G401 (cell line): ENCODE measurements at regions not wholly inside any gene's neighbourhood (a gene's known extent, or its start where the extent isn't known, plus 50 kb on each side); places are given as distances from the start of the nearest gene placed in this dataset.

Experiments used
- DNase-seq: peaks from one replicate; pipeline ENCODE4 v3.0.0-alpha.2; 2015; ENCODE audit warnings: low spot score
- in situ Hi-C: cut with HindIII; loops from 2 replicates; pipeline ENCODE4 v1.10.0; 2016; ENCODE audit warnings: low sequenced_read_pairs, mixed read lengths

- DNase-seq, result no peak
- in situ Hi-C loops, result no loop called here
These were observed 498.1 kb upstream of the TNC start for GRCh38 chr9:115615821-115616665.

- in situ Hi-C loops, result no loop called here
- no peak for DNase-seq
These were observed 498.8 kb upstream of the TNC start for GRCh38 chr9:115616666-115617239.

GRCh38 chr9:115625251-115625650, 507.3 kb upstream of the TNC start:
- in situ Hi-C loops, result no loop called here
- DNase-seq, result no peak

GRCh38 chr9:115625954-115626353, 508.0 kb upstream of the TNC start:
- in situ Hi-C loops, result no loop called here

GRCh38 chr9:115627511-115627910, 509.6 kb upstream of the TNC start:
- in situ Hi-C loops, result no loop called here
- no peak for DNase-seq

More at GRCh38 chr9:115625954-115626353, 508.0 kb upstream of the TNC start:
- DNase-seq, result no peak

- in situ Hi-C loops, result no loop called here
- DNase-seq, result no peak
These were observed 510.5 kb upstream of the TNC start for GRCh38 chr9:115628426-115628825.

- no peak for DNase-seq
- in situ Hi-C loops, result no loop called here
These were observed 512.2 kb upstream of the TNC start for GRCh38 chr9:115629879-115630840.

GRCh38 chr9:115632391-115632790, 514.4 kb upstream of the TNC start:
- in situ Hi-C loops, result no loop called here
- DNase-seq, result no peak

- DNase-seq, result no peak
- in situ Hi-C loops, result no loop called here
These were observed 515.1 kb upstream of the TNC start for GRCh38 chr9:115633104-115633503.

GRCh38 chr9:115635680-115636383, 517.8 kb upstream of the PAPPA start:
- in situ Hi-C loops, result no loop called here
- no peak for DNase-seq

GRCh38 chr9:115636596-115636995, 517.0 kb upstream of the PAPPA start:
- in situ Hi-C loops, result no loop called here
- no peak for DNase-seq

GRCh38 chr9:115637661-115638060, 515.9 kb upstream of the PAPPA start:
- DNase-seq, result no peak
- in situ Hi-C loops, result no loop called here

GRCh38 chr9:115640887-115641286, 512.7 kb upstream of the PAPPA start:
- in situ Hi-C loops, result no loop called here
- DNase-seq, result no peak

- DNase-seq, result no peak
- in situ Hi-C loops, result no loop called here
These were observed 511.3 kb upstream of the PAPPA start for GRCh38 chr9:115642285-115642684.

- in situ Hi-C loops, result no loop called here
- no peak for DNase-seq
These were observed 509.5 kb upstream of the PAPPA start for GRCh38 chr9:115643948-115644727.

- no peak for DNase-seq
- in situ Hi-C loops, result no loop called here
These were observed 503.6 kb upstream of the PAPPA start for GRCh38 chr9:115649991-115650472.

GRCh38 chr9:115650768-115651167, 502.8 kb upstream of the PAPPA start:
- in situ Hi-C loops, result no loop called here
- DNase-seq, result no peak

- in situ Hi-C loops, result no loop called here
- DNase-seq, result no peak
These were observed 502.1 kb upstream of the PAPPA start for GRCh38 chr9:115651461-115651860.
